DND-41 (cell line): ENCODE measurements at regions not wholly inside any gene's neighbourhood (a gene's known extent, or its start where the extent isn't known, plus 50 kb on each side); places are given as distances from the start of the nearest gene placed in this dataset.
A peak's percentile ranks its signal among the peaks of the same experiment; 100 is the strongest.

ENCODE experiments used
- ATAC-seq: fragments of 200-7000 bp; cut with Tn5 transposase; 3 replicates; pipeline ENCODE4 v1.9.1; 2021; ENCODE audit warnings: low read depth; ENCODE audit not compliant: insufficient read depth
- DNase-seq: peaks from one replicate; pipeline ENCODE4 v3.0.0-alpha.2; 2020
- H2AFZ ChIP-seq: 2 replicates; pipeline ENCODE4 v1.6.0; 2012; ENCODE audit warnings: low read depth, low read length
- H3K27ac ChIP-seq: 2 replicates; pipeline ENCODE4 v1.5.1; 2012; ENCODE audit warnings: low read length, inconsistent platforms
- H3K27me3 ChIP-seq: fragments of 200-600 bp; sonication (generic); 2 replicates; pipeline ENCODE4 v1.6.0; 2012; ENCODE audit warnings: low read length, mild to moderate bottlenecking, inconsistent platforms; ENCODE audit not compliant: insufficient read depth, poor library complexity
- H3K36me3 ChIP-seq: 2 replicates; pipeline ENCODE4 v1.5.1; 2012; ENCODE audit warnings: low read length, inconsistent platforms; ENCODE audit not compliant: insufficient read depth
- H3K4me1 ChIP-seq: 2 replicates; pipeline ENCODE4 v1.5.1; 2012; ENCODE audit warnings: mild to moderate bottlenecking, low read length; ENCODE audit not compliant: insufficient read depth
- H3K4me2 ChIP-seq: 2 replicates; pipeline ENCODE4 v1.6.0; 2012; ENCODE audit warnings: mild to moderate bottlenecking, moderate library complexity, low read length, inconsistent platforms; ENCODE audit not compliant: insufficient read depth
- H3K4me3 ChIP-seq, 2 experiments: fragments of 200-600 bp in 1 of 2; shearing (Covaris generic) in 1 of 2; 2 replicates each; pipeline ENCODE4 v1.5.1; 2012 to 2016; ENCODE audit warnings: inconsistent platforms in 2 of 2, low read length in 2 of 2, mild to moderate bottlenecking in 2 of 2, low read depth in 1 of 2, moderate library complexity in 1 of 2
- H3K79me2 ChIP-seq: 2 replicates; pipeline ENCODE4 v1.6.0; 2012; ENCODE audit warnings: low read length, inconsistent platforms; ENCODE audit not compliant: insufficient read depth
- H3K9ac ChIP-seq: 2 replicates; pipeline ENCODE4 v1.6.0; 2012; ENCODE audit warnings: low read depth, mild to moderate bottlenecking, inconsistent platforms, low read length, moderate library complexity
- H3K9me3 ChIP-seq: 2 replicates; pipeline ENCODE4 v1.5.1; 2012; ENCODE audit warnings: low read length, moderate library complexity, mild to moderate bottlenecking, inconsistent platforms; ENCODE audit not compliant: insufficient read depth, severe bottlenecking
- H4K20me1 ChIP-seq: 2 replicates; pipeline ENCODE4 v1.6.0; 2012; ENCODE audit warnings: low read length; ENCODE audit not compliant: insufficient read depth
- CTCF ChIP-seq: IDR thresholded peaks from 2 replicates; pipeline ENCODE4 v1.5.1; 2012; ENCODE audit warnings: borderline replicate concordance, low read length, moderate library complexity, mild to moderate bottlenecking; ENCODE audit not compliant: poor library complexity, severe bottlenecking; ENCODE audit errors: extremely low read depth
- EZH2 ChIP-seq: IDR thresholded peaks from 3 replicates; pipeline ENCODE4 v1.6.1; 2012; ENCODE audit warnings: borderline replicate concordance, low read depth, mild to moderate bottlenecking, moderate library complexity, low read length, inconsistent platforms; ENCODE audit not compliant: severe bottlenecking

- ATAC-seq, result peak; percentile 85
- Histone ChIP-seq H3K9ac (no peak overlapping the region), H2AFZ (no peak overlapping the region), H3K4me1 (no peaks in the 10 kb centered on the region), H3K9me3 (no peaks in the 10 kb centered on the region), H3K27ac (no peak overlapping the region), H3K79me2 (no peaks in the 10 kb centered on the region), H3K4me3 (no peak overlapping the region), H3K27me3 (no peaks in the 10 kb centered on the region), H4K20me1 (0 out of 2 replicates have a peak, but pooled peaks cover 2% of the 10 kb centered on the region), H3K36me3 (no peaks in the 10 kb centered on the region), H3K4me2 (no peak overlapping the region)
- DNase-seq, result peak; percentile 72
- no peak for TF ChIP-seq EZH2
- TF ChIP-seq CTCF, result peak; percentile 98
Measured at GRCh38 chr4:138680989-138681604, 334.5 kb upstream of the NOCT start.

- H3K36me3 ChIP-seq, result no peaks in the 10 kb centered on the region
- no peaks in the 10 kb centered on the region for H3K79me2 ChIP-seq
- TF ChIP-seq EZH2 (no peak), CTCF (no peak)
- H3K9ac ChIP-seq, result no peak overlapping the region
- H3K4me1 ChIP-seq, result no peaks in the 10 kb centered on the region
- no peak overlapping the region for H3K4me2 ChIP-seq
- H3K27me3 ChIP-seq, result no peaks in the 10 kb centered on the region
- DNase-seq (no peak), ATAC-seq (no peak)
- no peak overlapping the region for H2AFZ ChIP-seq
- H3K9me3 ChIP-seq, result no peaks in the 10 kb centered on the region
- H3K4me3 ChIP-seq, result no peak overlapping the region
- 0 out of 2 replicates have a peak, but pooled peaks cover 2% of the 10 kb centered on the region for H4K20me1 ChIP-seq
- no peak overlapping the region for H3K27ac ChIP-seq
Measured at GRCh38 chr4:138680256-138680655, 335.3 kb upstream of the NOCT start.

GRCh38 chr4:138678985-138679746 is 336.4 kb upstream of the NOCT start:
- H3K4me2 ChIP-seq, result no peak overlapping the region
- DNase-seq, result no peak
- H3K27me3 ChIP-seq, result no peaks in the 10 kb centered on the region
- H3K9me3 ChIP-seq, result no peaks in the 10 kb centered on the region
- no peak overlapping the region for H3K27ac ChIP-seq
- ATAC-seq, result no peak
- no peak overlapping the region for H3K9ac ChIP-seq
- no peaks in the 10 kb centered on the region for H3K36me3 ChIP-seq
- no peaks in the 10 kb centered on the region for H3K4me1 ChIP-seq
- TF ChIP-seq EZH2 (no peak), CTCF (no peak)
- H4K20me1 ChIP-seq, result 0 out of 2 replicates have a peak, but pooled peaks cover 2% of the 10 kb centered on the region
- no peaks in the 10 kb centered on the region for H3K79me2 ChIP-seq
- H3K4me3 ChIP-seq, result no peak overlapping the region
- H2AFZ ChIP-seq, result no peak overlapping the region
